CD4-positive, alpha-beta T cell treated with Interferon alpha-2 for 1 hour (primary cell): ENCODE measurements at regions not wholly inside any gene's neighbourhood (a gene's known extent, or its start where the extent isn't known, plus 50 kb on each side); places are given as distances from the start of the nearest gene placed in this dataset.

Source experiments
- DNase-seq, 2 donors: peaks; one replicate each; pipeline ENCODE4 v3.0.0-alpha.2; 2020 to 2022

GRCh38 chr14:51518280-51518679, 133.4 kb upstream of the FRMD6 start:
- DNase-seq = no peak

- DNase-seq = no peak
Measured at GRCh38 chr14:51518711-51519110, 133.0 kb upstream of the FRMD6 start.

- DNase-seq = no peak
Measured at GRCh38 chr14:51520087-51520486, 131.6 kb upstream of the FRMD6 start.

GRCh38 chr14:51521764-51522163, 129.9 kb upstream of the FRMD6 start:
- DNase-seq = no peak

- no peak for DNase-seq
Measured at GRCh38 chr14:51523243-51523642, 128.5 kb upstream of the FRMD6 start.

GRCh38 chr14:51525739-51526138, 126.0 kb upstream of the FRMD6 start:
- no peak for DNase-seq

- DNase-seq = no peak
Measured at GRCh38 chr14:51527073-51527472, 124.6 kb upstream of the FRMD6 start.

GRCh38 chr14:51529736-51530135, 122.0 kb upstream of the FRMD6 start:
- DNase-seq = no peak

GRCh38 chr14:51533160-51533559, 118.5 kb upstream of the FRMD6 start:
- no peak for DNase-seq

GRCh38 chr14:51533872-51534553, 117.7 kb upstream of the FRMD6 start:
- DNase-seq = no peak

- DNase-seq = no peak
Measured at GRCh38 chr14:51534610-51535011, 117.1 kb upstream of the FRMD6 start.

- no peak for DNase-seq
Measured at GRCh38 chr14:51535443-51536044, 116.2 kb upstream of the FRMD6 start.

- DNase-seq = no peak
Measured at GRCh38 chr14:51538973-51539372, 112.7 kb upstream of the FRMD6 start.

- no peak for DNase-seq
Measured at GRCh38 chr14:51539571-51540037, 112.1 kb upstream of the FRMD6 start.

- no peak for DNase-seq
Measured at GRCh38 chr14:51540364-51540763, 111.3 kb upstream of the FRMD6 start.

GRCh38 chr14:51544471-51544870, 107.2 kb upstream of the FRMD6 start:
- no peak for DNase-seq

GRCh38 chr14:51544901-51545300, 106.8 kb upstream of the FRMD6 start:
- DNase-seq = no peak

GRCh38 chr14:51545396-51545795, 106.3 kb upstream of the FRMD6 start:
- DNase-seq = no peak

GRCh38 chr14:51546099-51546498, 105.6 kb upstream of the FRMD6 start:
- DNase-seq = no peak

- no peak for DNase-seq
Measured at GRCh38 chr14:51546603-51547258, 105.0 kb upstream of the FRMD6 start.

- no peak for DNase-seq
Measured at GRCh38 chr14:51547260-51547659, 104.5 kb upstream of the FRMD6 start.

GRCh38 chr14:51547701-51548100, 104.0 kb upstream of the FRMD6 start:
- no peak for DNase-seq

GRCh38 chr14:51548187-51548586, 103.5 kb upstream of the FRMD6 start:
- DNase-seq = no peak

- DNase-seq = no peak
Measured at GRCh38 chr14:51550636-51551035, 101.1 kb upstream of the FRMD6 start.
